Epithelial cell of proximal tubule (primary cell): ENCODE measurements at regions not wholly inside any gene's neighbourhood (a gene's known extent, or its start where the extent isn't known, plus 50 kb on each side); places are given as distances from the start of the nearest gene placed in this dataset.
"Not testable (repeated sequence)": the region's sequence is repeated elsewhere in the genome, so short reads cannot be mapped to it uniquely, and the experiment has no call there.

Experiments
- DNase-seq: peaks from one replicate; pipeline ENCODE4 v3.0.0-alpha.2; 2011; ENCODE audit warnings: low read depth
- H3K4me3 ChIP-seq: 2 replicates; pipeline ENCODE4 v1.5.1; 2011; ENCODE audit warnings: low read depth, mild to moderate bottlenecking, low read length
- CTCF ChIP-seq: conservative IDR thresholded peaks from 2 replicates; pipeline ENCODE4 v1.5.1; 2012; ENCODE audit warnings: low read depth, mild to moderate bottlenecking, low read length

GRCh38 chr12:131202592-131203378 is 249.1 kb downstream of the ADGRD1 start:
- no peak for DNase-seq
- no peak for TF ChIP-seq CTCF

GRCh38 chr12:131203666-131204415 is 250.1 kb downstream of the ADGRD1 start:
- no peak overlapping the region for H3K4me3 ChIP-seq
- no peak for DNase-seq
- no peak for TF ChIP-seq CTCF

More at GRCh38 chr12:131202592-131203378, 249.1 kb downstream of the ADGRD1 start:
- no peak overlapping the region for H3K4me3 ChIP-seq

- no peak overlapping the region for H3K4me3 ChIP-seq
- DNase-seq = no peak
- TF ChIP-seq CTCF = no peak
These were observed 250.9 kb downstream of the ADGRD1 start for GRCh38 chr12:131204416-131205274.

- H3K4me3 ChIP-seq, DNase-seq: not testable (repeated sequence)
These were observed 251.7 kb downstream of the ADGRD1 start for GRCh38 chr12:131205275-131205933.

GRCh38 chr12:131206630-131207299 is 253.1 kb downstream of the ADGRD1 start:
- H3K4me3 ChIP-seq, DNase-seq: not testable (repeated sequence)

GRCh38 chr12:131207300-131207660 is 253.6 kb downstream of the ADGRD1 start:
- not testable (repeated sequence) for DNase-seq, H3K4me3 ChIP-seq

- H3K4me3 ChIP-seq, DNase-seq: not testable (repeated sequence)
These were observed 254.1 kb downstream of the ADGRD1 start for GRCh38 chr12:131207841-131208240.

GRCh38 chr12:131208425-131208824 is 254.7 kb downstream of the ADGRD1 start:
- no peak for TF ChIP-seq CTCF
- no peak for DNase-seq
- H3K4me3 ChIP-seq = no peak overlapping the region
